Esophagus muscularis mucosa (tissue), 3 donors: ENCODE measurements at regions not wholly inside any gene's neighbourhood (a gene's known extent, or its start where the extent isn't known, plus 50 kb on each side); places are given as distances from the start of the nearest gene placed in this dataset.

ENCODE experiments used
- CTCF ChIP-seq, 3 experiments: fragments of 200-600 bp in 2 of 3; fragments of 450-650 bp in 1 of 3; sonication (generic) in 2 of 3; IDR thresholded peaks; one replicate each; pipeline ENCODE4 v1.5.1; 2017 to 2019; ENCODE audit warnings: antibody characterized with exemption in 3 of 3, mild to moderate bottlenecking in 2 of 3, moderate library complexity in 1 of 3
- POLR2A ChIP-seq: fragments of 450-650 bp; IDR thresholded peaks from one replicate; pipeline ENCODE4 v1.6.1; 2017; ENCODE audit warnings: antibody characterized with exemption, moderate library complexity, mild to moderate bottlenecking, low read depth
- POLR2AphosphoS5 ChIP-seq, 2 donors: sonication (generic); formaldehyde crosslinking; IDR thresholded peaks; one replicate each; pipeline ENCODE4 v1.6.1; 2017; ENCODE audit warnings: antibody characterized with exemption in 2 of 2

DNA sequence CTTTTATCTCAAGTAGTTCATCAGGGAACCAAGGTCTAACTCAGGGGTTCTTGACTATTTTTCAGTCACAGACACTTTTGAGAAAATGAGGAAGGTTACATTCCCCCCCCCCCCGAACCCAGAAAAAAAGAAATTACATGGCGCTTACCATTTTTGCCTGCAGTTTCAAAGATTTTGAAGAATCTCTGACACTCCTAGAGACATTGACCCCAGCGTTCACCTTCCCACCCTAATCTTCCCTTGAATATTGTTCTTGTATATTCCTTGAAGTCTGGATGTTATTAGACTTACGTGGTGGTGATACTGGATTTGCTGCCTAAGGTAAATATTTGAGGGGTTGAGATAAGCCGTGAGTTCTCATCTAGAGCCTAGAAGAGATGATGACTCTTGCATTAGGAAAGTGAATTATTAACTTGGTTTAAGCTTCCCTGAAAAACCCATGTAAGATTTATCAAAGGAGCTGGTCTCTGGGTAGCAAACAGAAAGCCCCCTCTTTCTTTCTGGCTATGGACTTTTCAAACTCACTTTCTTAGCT, 245.7 kb upstream of the FOXK1 start:
- no peak for TF ChIP-seq CTCF (IDR thresholded peaks at IDR 0.05)
- TF ChIP-seq POLR2AphosphoS5 (IDR thresholded peaks at IDR 0.05) = no peak
- TF ChIP-seq POLR2A = no peak
